OCI-LY7 (cell line): ENCODE measurements at regions not wholly inside any gene's neighbourhood (a gene's known extent, or its start where the extent isn't known, plus 50 kb on each side); places are given as distances from the start of the nearest gene placed in this dataset.

Experiments
- BruUV-seq: library from RNA; stranded (reverse); fragments of 400-500 nt; replicated peaks from 2 replicates; lab custom pipeline; 2021; lab: Mats Ljungman, UMichigan
- CTCF ChIA-PET: fragments of 300-600 bp; sonication (Branson Sonifier 250); formaldehyde crosslinking; loops from one replicate; lab custom pipeline; 2022; ENCODE audit warnings: antibody characterized with exemption; ENCODE audit not compliant: unreplicated experiment; lab: Charles Lee
- POLR2A ChIA-PET: fragments of 300-600 bp; sonication (Branson Sonifier 250); formaldehyde crosslinking; loops from one replicate; lab custom pipeline; 2022; ENCODE audit warnings: antibody characterized with exemption; lab: Charles Lee
- DNase-seq: peaks from one replicate; pipeline ENCODE4 v3.0.0-alpha.2; 2015; ENCODE audit warnings: low spot score
- H2AFZ ChIP-seq: fragments of 200-600 bp; sonication (generic), shearing (Covaris generic); 2 replicates; pipeline ENCODE4 v1.6.1; 2014; ENCODE audit warnings: mild to moderate bottlenecking, antibody characterized with exemption, low read length, moderate library complexity
- H3K27ac ChIP-seq: fragments of 200-600 bp; sonication (generic); 2 replicates; pipeline ENCODE4 v1.5.1; 2014; ENCODE audit warnings: mixed run types, low read depth, mild to moderate bottlenecking, moderate library complexity, low read length, inconsistent platforms; ENCODE audit not compliant: poor library complexity, severe bottlenecking
- H3K36me3 ChIP-seq: fragments of 200-600 bp; sonication (generic); 2 replicates; pipeline ENCODE4 v1.6.1; 2014; ENCODE audit warnings: mild to moderate bottlenecking, antibody characterized with exemption, low read length, moderate library complexity, mixed read lengths; ENCODE audit not compliant: insufficient read depth
- H3K4me1 ChIP-seq: fragments of 200-600 bp; sonication (generic); 2 replicates; pipeline ENCODE4 v1.5.1; 2014; ENCODE audit warnings: mild to moderate bottlenecking, low read length; ENCODE audit not compliant: insufficient read depth, poor library complexity, severe bottlenecking
- H3K4me2 ChIP-seq: fragments of 200-600 bp; sonication (generic); 2 replicates; pipeline ENCODE4 v1.6.1; 2014; ENCODE audit warnings: mild to moderate bottlenecking, low read length
- H3K4me3 ChIP-seq: fragments of 200-600 bp; sonication (generic); 2 replicates; pipeline ENCODE4 v1.5.1; 2014; ENCODE audit warnings: mild to moderate bottlenecking, low read depth, low read length; ENCODE audit not compliant: poor library complexity, severe bottlenecking
- H3K79me2 ChIP-seq: fragments of 200-600 bp; sonication (generic); 2 replicates; pipeline ENCODE4 v1.6.1; 2016; ENCODE audit warnings: low read depth, mild to moderate bottlenecking, low read length, moderate library complexity, mixed read lengths; ENCODE audit not compliant: insufficient read depth
- H3K9me2 ChIP-seq: fragments of 200-600 bp; sonication (generic); 2 replicates; pipeline ENCODE4 v1.6.1; 2016; ENCODE audit warnings: mild to moderate bottlenecking, low read length, mixed read lengths; ENCODE audit not compliant: insufficient read depth
- H3K9me3 ChIP-seq: fragments of 200-600 bp; sonication (generic); 2 replicates; pipeline ENCODE4 v1.6.1; 2014; ENCODE audit warnings: mild to moderate bottlenecking, mixed run types, low read length, mixed read lengths
- H4K20me1 ChIP-seq: fragments of 200-600 bp; sonication (generic); 2 replicates; pipeline ENCODE4 v1.6.1; 2014; ENCODE audit warnings: mild to moderate bottlenecking, antibody characterized with exemption, low read length, moderate library complexity, mixed read lengths; ENCODE audit not compliant: insufficient read depth
- CTCF ChIP-seq: fragments of 200-600 bp; sonication (generic); conservative IDR thresholded peaks from 2 replicates; pipeline ENCODE4 v1.5.1; 2014; ENCODE audit warnings: mild to moderate bottlenecking, antibody characterized with exemption, low read length, moderate library complexity, mixed read lengths
- EZH2phosphoT487 ChIP-seq: fragments of 200-600 bp; sonication (generic); IDR thresholded peaks from 2 replicates; pipeline ENCODE4 v1.6.1; 2018; ENCODE audit warnings: low read depth, borderline replicate concordance, mild to moderate bottlenecking, mixed run types, antibody characterized with exemption, low read length, moderate library complexity, mixed read lengths
- intact Hi-C: fragments of 100-400 bp; cut with micrococcal nuclease; formaldehyde crosslinking; loops from one replicate; pipeline ENCODE4 v1.10.0; 2022; ENCODE audit not compliant: unreplicated experiment

DNA sequence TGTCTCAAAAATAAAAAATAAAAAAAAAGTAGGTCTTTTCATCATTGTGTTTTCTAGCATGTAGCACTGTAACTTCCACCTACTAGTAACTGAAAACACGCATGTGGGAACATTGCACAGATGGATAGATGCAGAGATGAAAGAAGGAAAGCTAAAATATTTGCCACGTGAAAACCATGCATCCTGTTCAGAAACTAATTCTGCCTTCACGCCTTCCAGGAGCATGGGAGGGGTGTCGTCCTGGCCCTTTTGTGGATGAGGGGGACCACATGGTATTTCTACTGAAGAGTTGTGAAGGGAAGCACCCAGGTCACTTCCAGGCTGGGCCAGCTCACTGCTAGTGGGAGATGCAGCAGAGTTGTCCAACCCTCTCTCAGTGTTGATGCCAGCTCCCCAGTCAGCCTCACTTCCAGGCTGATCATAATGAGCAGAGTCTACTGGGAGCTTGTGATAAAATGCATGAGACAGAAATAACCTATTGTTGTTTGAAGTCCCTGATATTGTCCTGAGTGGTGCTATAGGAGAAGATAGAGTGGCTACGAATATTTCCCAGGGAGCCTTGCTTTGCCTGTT is 287.1 kb upstream of the CELF2 start:
- ChIA-PET POLR2A (no interaction called here), CTCF (no interaction called here)
- Histone ChIP-seq H3K4me1 (no peaks in the 10 kb centered on the region), H3K27ac (no peak overlapping the region), H3K36me3 (no peaks in the 10 kb centered on the region), H4K20me1 (no peaks in the 10 kb centered on the region), H2AFZ (no peak overlapping the region), H3K9me3 (no peaks in the 10 kb centered on the region), H3K9me2 (no peaks in the 10 kb centered on the region), H3K4me2 (no peak overlapping the region), H3K79me2 (no peaks in the 10 kb centered on the region), H3K4me3 (no peak overlapping the region)
- TF ChIP-seq CTCF, result no peak
- TF ChIP-seq EZH2phosphoT487, result no peak
- DNase-seq, result no peak
- intact Hi-C loops, result no loop called here
- BruUV-seq, result no TSS peak

DNA sequence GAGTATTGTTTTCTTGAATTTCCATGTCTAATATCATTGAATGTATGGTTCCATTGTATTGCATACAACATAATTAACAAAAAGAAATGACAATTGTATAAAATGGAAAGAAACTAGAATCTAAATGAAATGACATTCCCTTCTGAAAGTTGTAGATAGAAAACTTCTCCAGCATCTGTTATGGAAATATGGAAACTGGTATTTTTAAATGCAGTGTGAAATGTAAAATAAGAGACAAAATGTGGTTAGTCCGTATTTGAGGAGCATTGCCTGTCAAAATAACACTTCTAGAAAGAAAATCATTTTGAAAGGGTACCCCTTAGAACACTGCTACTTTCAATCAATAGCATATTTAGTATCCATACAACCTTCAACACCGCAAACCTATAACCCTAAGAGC is 286.3 kb upstream of the CELF2 start:
- Histone ChIP-seq H3K4me2 (no peak overlapping the region), H3K9me3 (no peaks in the 10 kb centered on the region), H3K79me2 (no peaks in the 10 kb centered on the region), H4K20me1 (no peaks in the 10 kb centered on the region), H3K36me3 (no peaks in the 10 kb centered on the region), H2AFZ (no peak overlapping the region), H3K4me3 (no peak overlapping the region), H3K4me1 (no peaks in the 10 kb centered on the region), H3K27ac (no peak overlapping the region), H3K9me2 (no peaks in the 10 kb centered on the region)
- CTCF ChIA-PET, result no interaction called here
- BruUV-seq, result no TSS peak
- no peak for DNase-seq
- intact Hi-C loops, result no loop called here
- TF ChIP-seq CTCF, result no peak
- no peak for TF ChIP-seq EZH2phosphoT487
- POLR2A ChIA-PET, result no interaction called here

- no peak overlapping the region for H3K4me3 ChIP-seq
- intact Hi-C loops, result no loop called here
- TF ChIP-seq CTCF, result no peak
- TF ChIP-seq EZH2phosphoT487, result no peak
- no TSS peak for BruUV-seq
- no peak overlapping the region for H3K4me2 ChIP-seq
- H3K9me3 ChIP-seq, result no peaks in the 10 kb centered on the region
- H3K27ac ChIP-seq, result no peak overlapping the region
- no peak for DNase-seq
- no peaks in the 10 kb centered on the region for H3K4me1 ChIP-seq
- H2AFZ ChIP-seq, result no peak overlapping the region
- no peaks in the 10 kb centered on the region for H4K20me1 ChIP-seq
- ChIA-PET CTCF (no interaction called here), POLR2A (interaction anchor here (0.7 kb wide), 1 partner anchor 175 kb away, joined by 3 read pairs; no protein-coding TSS in a partner anchor)
- no peaks in the 10 kb centered on the region for H3K9me2 ChIP-seq
- H3K36me3 ChIP-seq, result no peaks in the 10 kb centered on the region
- no peaks in the 10 kb centered on the region for H3K79me2 ChIP-seq
Measured at GRCh38 chr10:10734356-10735064, 283.2 kb upstream of the CELF2 start.
